GM21723 (cell line): ENCODE measurements at regions not wholly inside any gene's neighbourhood (a gene's known extent, or its start where the extent isn't known, plus 50 kb on each side); places are given as distances from the start of the nearest gene placed in this dataset.
"Not testable (repeated sequence)": the region's sequence is repeated elsewhere in the genome, so short reads cannot be mapped to it uniquely, and the experiment has no call there.

Experiments
- ATAC-seq: cut with Tn5 transposase; IDR thresholded peaks from one replicate; pipeline ENCODE4 v1.9.1; 2021; ENCODE audit warnings: mild to moderate bottlenecking, moderate library complexity; ENCODE audit not compliant: unreplicated experiment

GRCh38 chr17:31798205-31798724, 60.8 kb downstream of the COPRS start:
- ATAC-seq, result no peak

GRCh38 chr17:31795941-31796340, 63.1 kb downstream of the COPRS start:
- not testable (repeated sequence) for ATAC-seq

- ATAC-seq, result no peak
Measured at GRCh38 chr17:31794111-31794510, 64.9 kb downstream of the COPRS start.

- ATAC-seq, result not testable (repeated sequence)
Measured at GRCh38 chr17:31793634-31794033, 65.4 kb downstream of the COPRS start.

GRCh38 chr17:31792007-31792585, 66.9 kb downstream of the COPRS start:
- ATAC-seq, result no peak

- ATAC-seq, result no peak
Measured at GRCh38 chr17:31789707-31790505, 69.1 kb downstream of the COPRS start.

GRCh38 chr17:31788956-31789355, 70.1 kb downstream of the COPRS start:
- no peak for ATAC-seq

GRCh38 chr17:31788571-31788946, 70.5 kb downstream of the COPRS start:
- ATAC-seq, result no peak

- ATAC-seq, result no peak
Measured at GRCh38 chr17:31787857-31788570, 71.0 kb downstream of the COPRS start.

GRCh38 chr17:31786796-31787481, 72.1 kb downstream of the COPRS start:
- no peak for ATAC-seq

- ATAC-seq, result no peak
Measured at GRCh38 chr17:31780483-31780882, 78.6 kb downstream of the COPRS start.

GRCh38 chr17:31778523-31778922, 80.5 kb downstream of the COPRS start:
- no peak for ATAC-seq

GRCh38 chr17:31771328-31771727, 87.7 kb downstream of the COPRS start:
- ATAC-seq, result not testable (repeated sequence)

- ATAC-seq, result not testable (repeated sequence)
Measured at GRCh38 chr17:31770501-31770900, 88.5 kb downstream of the COPRS start.

- ATAC-seq, result not testable (repeated sequence)
Measured at GRCh38 chr17:31761836-31762510, 97.1 kb downstream of the COPRS start.

GRCh38 chr17:31758646-31759045, 100.4 kb downstream of the COPRS start:
- ATAC-seq, result no peak

GRCh38 chr17:31757097-31757496, 101.9 kb downstream of the COPRS start:
- no peak for ATAC-seq

- no peak for ATAC-seq
Measured at GRCh38 chr17:31754239-31754945, 104.7 kb downstream of the COPRS start.

- no peak for ATAC-seq
Measured at GRCh38 chr17:31753011-31753410, 106.0 kb downstream of the COPRS start.

GRCh38 chr17:31752584-31752983, 106.5 kb downstream of the COPRS start:
- no peak for ATAC-seq
